ENCODE measurements at regions not wholly inside any gene's neighbourhood (a gene's known extent, or its start where the extent isn't known, plus 50 kb on each side); places are given as distances from the start of the nearest gene placed in this dataset.
A peak's percentile ranks its signal among the peaks of the same experiment; 100 is the strongest.

GRCh38 chr11:122214567-122214966 is 98.6 kb upstream of the BLID start:
- ATAC-seq: no peak

GRCh38 chr11:122214080-122214479 is 98.1 kb upstream of the BLID start:
- no peaks in the 10 kb centered on the region for H3K27me3 ChIP-seq (ENCODE audit: low read length)
- intact Hi-C loops (cut with micrococcal nuclease): no loop called here
- BruUV-seq (replicated peaks): no TSS peak

More at GRCh38 chr11:122214567-122214966, 98.6 kb upstream of the BLID start:
- H3K9me3 ChIP-seq (ENCODE audit: low read length): no peaks in the 10 kb centered on the region
- ChIA-PET POLR2A (ENCODE audit: unreplicated experiment) (no interaction called here), CTCF (interaction anchor here (0.6 to 1.9 kb wide), 2 partner anchors 291 to 1480 kb away, joined by 3 to 12 read pairs; no protein-coding TSS in a partner anchor)
- H3K9ac ChIP-seq (ENCODE audit: low read length): no peak overlapping the region
- H3K36me3 ChIP-seq (ENCODE audit: low read depth, low read length): no peaks in the 10 kb centered on the region
- no peak for DNase-seq
- peak overlapping the region; percentile 62; the same call in 1 of the 2 replicates for H2AFZ ChIP-seq (ENCODE audit: low read length)
- intact Hi-C loops (cut with micrococcal nuclease): no loop called here
- no peaks in the 10 kb centered on the region for H3K79me2 ChIP-seq (ENCODE audit: low read length)
- TF ChIP-seq CTCF (conservative IDR thresholded peaks at IDR 0.05; ENCODE audit: low read depth, low read length): no peak
- TF ChIP-seq EZH2phosphoT487 (IDR thresholded peaks at IDR 0.05; ENCODE audit: borderline replicate concordance, low read length): no peak
- no peak for TF ChIP-seq EZH2 (IDR thresholded peaks at IDR 0.05; ENCODE audit: low read length, unreplicated experiment)
- H3F3A ChIP-seq (ENCODE audit: low read length, unreplicated experiment): no peaks in the 10 kb centered on the region
- no peak overlapping the region for H3K4me2 ChIP-seq (ENCODE audit: low read length)
- no peaks in the 10 kb centered on the region for H4K20me1 ChIP-seq (ENCODE audit: low read length)
- no peak overlapping the region for H3K4me3 ChIP-seq (ENCODE audit: low read length)
- H3K27ac ChIP-seq (ENCODE audit: low read length): no peak overlapping the region
- H3K27me3 ChIP-seq (ENCODE audit: low read length): no peaks in the 10 kb centered on the region; the same call in 1 of the 2 replicates
- BruUV-seq (replicated peaks): no TSS peak
- peaks cover 5% of the 10 kb centered on the region; the same call in 1 of the 2 replicates for H3K4me1 ChIP-seq (ENCODE audit: insufficient read depth, low read length)
- no peaks in the 10 kb centered on the region for H3K9me2 ChIP-seq (replicated peaks; ENCODE audit: low read length)

More at GRCh38 chr11:122214080-122214479, 98.1 kb upstream of the BLID start:
- no peak for ATAC-seq
- Histone ChIP-seq H3K79me2 (ENCODE audit: low read length) (no peaks in the 10 kb centered on the region), H3K4me2 (ENCODE audit: low read length) (no peak overlapping the region), H4K20me1 (ENCODE audit: low read length) (no peaks in the 10 kb centered on the region), H3K27ac (ENCODE audit: low read length) (no peak overlapping the region), H3K9ac (ENCODE audit: low read length) (no peak overlapping the region), H3K9me2 (replicated peaks; ENCODE audit: low read length) (no peaks in the 10 kb centered on the region), H3K9me3 (ENCODE audit: low read length) (no peaks in the 10 kb centered on the region), H2AFZ (ENCODE audit: low read length) (no peak overlapping the region), H3K4me1 (ENCODE audit: insufficient read depth, low read length) (peaks cover 5% of the 10 kb centered on the region; the same call in 1 of the 2 replicates), H3K36me3 (ENCODE audit: low read depth, low read length) (no peaks in the 10 kb centered on the region), H3F3A (ENCODE audit: low read length, unreplicated experiment) (no peaks in the 10 kb centered on the region), H3K4me3 (ENCODE audit: low read length) (no peak overlapping the region)
- DNase-seq: no peak
- ChIA-PET POLR2A (ENCODE audit: unreplicated experiment) (no interaction called here), CTCF (no interaction called here)
- TF ChIP-seq CTCF (conservative IDR thresholded peaks at IDR 0.05; ENCODE audit: low read depth, low read length) (no peak), EZH2 (IDR thresholded peaks at IDR 0.05; ENCODE audit: low read length, unreplicated experiment) (no peak), EZH2phosphoT487 (IDR thresholded peaks at IDR 0.05; ENCODE audit: borderline replicate concordance, low read length) (no peak)

Data from PC-3 (cell line).